Endothelial cell of umbilical vein (primary cell): ENCODE measurements at regions not wholly inside any gene's neighbourhood (a gene's known extent, or its start where the extent isn't known, plus 50 kb on each side); places are given as distances from the start of the nearest gene placed in this dataset.

Experiments used
- CTCF ChIP-seq, 2 donors: IDR thresholded peaks; 1 replicate in 1 of 2; 2 replicates in 1 of 2; pipeline ENCODE4 v1.5.1; 2011; ENCODE audit warnings: low read length in 2 of 2, mild to moderate bottlenecking in 2 of 2, moderate library complexity in 2 of 2, control low read depth in 1 of 2, inconsistent platforms in 1 of 2, low read depth in 1 of 2; ENCODE audit not compliant: insufficient read depth in 1 of 2; ENCODE audit errors: extremely low read depth in 1 of 2
- EZH2 ChIP-seq: IDR thresholded peaks from 2 replicates; pipeline ENCODE4 v1.6.1; 2012; ENCODE audit warnings: borderline replicate concordance, low read depth, mild to moderate bottlenecking, moderate library complexity, low read length, inconsistent platforms; ENCODE audit not compliant: severe bottlenecking
- MAX ChIP-seq: IDR thresholded peaks from 2 replicates; pipeline ENCODE4 v1.6.1; 2011; ENCODE audit not compliant: insufficient read depth, insufficient read length
- MYC ChIP-seq: IDR thresholded peaks from one replicate; pipeline ENCODE4 v1.6.1; 2011; ENCODE audit warnings: mild to moderate bottlenecking, low read depth, low read length
- POLR2A ChIP-seq: IDR thresholded peaks from 2 replicates; pipeline ENCODE4 v1.6.1; 2012; ENCODE audit warnings: low read depth, mild to moderate bottlenecking, control low read depth, low read length
- POLR2AphosphoS5 ChIP-seq: IDR thresholded peaks from 2 replicates; pipeline ENCODE4 v1.6.1; 2012; ENCODE audit warnings: low read depth, mild to moderate bottlenecking, control low read depth, low read length, moderate library complexity; ENCODE audit not compliant: insufficient read depth

DNA sequence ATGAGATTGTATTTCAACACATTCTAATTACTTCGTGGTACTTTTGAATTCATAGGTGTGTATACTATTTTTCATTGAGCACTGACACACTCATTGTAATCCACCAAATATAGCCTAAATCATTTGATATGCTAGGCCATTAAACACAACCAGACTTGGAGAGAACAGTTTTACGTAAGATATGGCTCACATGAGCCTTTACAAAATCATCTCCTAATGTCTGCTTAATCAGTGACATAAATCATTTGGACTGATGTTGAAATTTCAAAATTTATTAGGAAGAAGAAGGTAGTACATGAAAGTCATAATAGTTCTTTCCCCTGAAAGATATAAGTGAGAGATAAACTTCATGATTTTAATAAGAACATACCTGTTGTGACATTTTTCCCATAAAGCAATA, 550.2 kb upstream of the LINC00305 start:
- TF ChIP-seq EZH2: no peak
- no peak for TF ChIP-seq CTCF (IDR thresholded peaks at IDR 0.05; ENCODE audit: extremely low read depth in 1 of 2, insufficient read depth in 1 of 2, low read depth in 1 of 2, low read length in 2 of 2)
- TF ChIP-seq POLR2A: no peak
- no peak for TF ChIP-seq POLR2AphosphoS5
- no peak for TF ChIP-seq MAX
- TF ChIP-seq MYC: no peak
